Breast epithelium (tissue), 3 donors: ENCODE measurements at regions not wholly inside any gene's neighbourhood (a gene's known extent, or its start where the extent isn't known, plus 50 kb on each side); places are given as distances from the start of the nearest gene placed in this dataset.

Experiments
- CTCF ChIP-seq, 3 donors: fragments of 450-650 bp; IDR thresholded peaks; one replicate each; pipeline ENCODE4 v1.5.1; 2016 to 2017; ENCODE audit warnings: antibody characterized with exemption in 3 of 3, mild to moderate bottlenecking in 3 of 3, moderate library complexity in 3 of 3
- POLR2AphosphoS5 ChIP-seq, 3 donors: sonication (generic); formaldehyde crosslinking; IDR thresholded peaks; one replicate each; pipeline ENCODE4 v1.6.1; 2017; ENCODE audit warnings: antibody characterized with exemption in 3 of 3

DNA sequence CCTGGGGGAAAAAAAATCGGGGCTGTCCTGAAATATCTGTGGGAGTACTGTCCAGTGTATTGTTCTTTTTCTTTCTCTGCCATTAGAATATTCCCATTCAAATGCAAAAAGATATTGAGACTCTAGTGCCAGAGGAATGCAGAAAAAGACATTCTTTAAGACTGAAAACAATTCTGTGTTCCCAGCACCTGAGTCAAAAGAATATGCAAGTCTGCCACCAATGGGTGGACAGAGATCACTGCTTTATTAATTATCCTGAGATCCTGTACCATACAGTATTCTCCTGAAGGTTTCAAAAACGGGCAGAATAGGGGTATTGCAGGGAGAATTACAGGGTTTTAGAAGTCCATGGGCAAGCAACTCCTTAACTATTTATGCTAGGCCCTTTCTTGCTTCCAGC is 361.8 kb downstream of the C12orf50 start:
- peak in 2 of 3 donors; percentile 39 to 50 for TF ChIP-seq CTCF (IDR thresholded peaks at IDR 0.05)
- TF ChIP-seq POLR2AphosphoS5 (IDR thresholded peaks at IDR 0.05): no peak
